ENCODE measurements at regions not wholly inside any gene's neighbourhood (a gene's known extent, or its start where the extent isn't known, plus 50 kb on each side); places are given as distances from the start of the nearest gene placed in this dataset.
"Not testable (repeated sequence)": the region's sequence is repeated elsewhere in the genome, so short reads cannot be mapped to it uniquely, and the experiment has no call there.

- DNase-seq, result no peak
These were observed 136.8 kb downstream of the QRSL1 start for GRCh38 chr6:106766201-106766600.

DNA sequence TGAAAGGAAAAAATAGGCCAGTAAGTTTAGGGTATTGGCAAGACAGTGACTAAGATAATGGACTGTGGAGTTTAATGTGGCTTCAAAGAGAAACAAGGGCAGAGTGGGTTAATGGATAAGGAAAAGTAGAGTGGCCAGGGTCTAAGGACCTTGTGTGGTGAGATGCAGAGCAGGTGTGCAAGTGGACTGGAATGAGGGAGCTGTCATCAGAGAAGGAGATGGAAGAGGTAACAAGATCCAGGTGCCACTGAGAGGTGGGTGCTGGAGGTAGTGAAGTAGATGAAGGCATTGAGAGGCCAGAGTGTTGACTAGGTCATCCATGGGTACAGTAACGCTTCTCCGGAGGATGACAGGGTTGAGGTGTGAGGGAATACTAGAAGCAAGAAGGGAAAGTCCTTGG is 136.1 kb downstream of the QRSL1 start:
- DNase-seq, result no peak

- DNase-seq, result no peak
These were observed 135.1 kb downstream of the QRSL1 start for GRCh38 chr6:106764353-106764980.

DNA sequence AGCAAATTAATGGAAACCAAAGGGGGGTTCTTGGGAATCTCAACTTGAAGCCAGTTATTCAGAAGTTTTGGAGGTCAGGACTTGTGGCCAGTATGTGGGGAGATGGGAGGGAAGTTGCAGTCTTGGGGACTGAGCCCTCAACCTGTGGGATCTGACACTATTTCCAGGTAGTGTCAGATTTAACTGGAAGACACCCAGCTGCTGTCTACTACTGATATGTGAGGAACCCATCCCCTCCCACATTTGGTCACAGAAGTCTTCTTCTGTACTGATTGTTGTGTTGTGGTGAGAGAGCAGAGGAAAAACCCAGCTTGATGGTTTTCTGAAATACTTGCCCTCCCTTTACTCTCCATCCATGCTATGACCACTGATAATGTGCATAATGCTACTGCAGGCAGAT is 134.0 kb downstream of the QRSL1 start:
- DNase-seq, result no peak

DNA sequence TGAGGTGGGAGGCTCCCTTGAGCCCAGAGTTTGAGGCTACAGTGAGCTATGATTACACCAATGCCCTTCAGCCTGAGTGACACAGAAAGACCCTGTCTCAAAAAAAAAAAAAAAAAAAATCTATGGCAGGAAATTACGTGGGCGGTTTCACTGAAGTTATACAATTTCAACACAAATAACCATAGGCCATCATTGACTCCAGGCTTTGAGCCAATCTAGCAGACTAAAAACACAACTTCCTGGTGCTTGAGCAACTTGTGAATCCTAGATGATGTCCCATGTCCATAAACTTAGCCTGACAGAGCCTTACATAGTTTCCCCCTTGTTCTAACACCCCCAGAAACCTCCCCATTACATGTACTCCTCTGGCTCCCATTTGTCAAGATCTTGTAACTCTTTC is 131.8 kb downstream of the QRSL1 start:
- DNase-seq, result no peak

GRCh38 chr6:106759112-106759511 is 129.7 kb downstream of the QRSL1 start:
- no peak for DNase-seq

DNA sequence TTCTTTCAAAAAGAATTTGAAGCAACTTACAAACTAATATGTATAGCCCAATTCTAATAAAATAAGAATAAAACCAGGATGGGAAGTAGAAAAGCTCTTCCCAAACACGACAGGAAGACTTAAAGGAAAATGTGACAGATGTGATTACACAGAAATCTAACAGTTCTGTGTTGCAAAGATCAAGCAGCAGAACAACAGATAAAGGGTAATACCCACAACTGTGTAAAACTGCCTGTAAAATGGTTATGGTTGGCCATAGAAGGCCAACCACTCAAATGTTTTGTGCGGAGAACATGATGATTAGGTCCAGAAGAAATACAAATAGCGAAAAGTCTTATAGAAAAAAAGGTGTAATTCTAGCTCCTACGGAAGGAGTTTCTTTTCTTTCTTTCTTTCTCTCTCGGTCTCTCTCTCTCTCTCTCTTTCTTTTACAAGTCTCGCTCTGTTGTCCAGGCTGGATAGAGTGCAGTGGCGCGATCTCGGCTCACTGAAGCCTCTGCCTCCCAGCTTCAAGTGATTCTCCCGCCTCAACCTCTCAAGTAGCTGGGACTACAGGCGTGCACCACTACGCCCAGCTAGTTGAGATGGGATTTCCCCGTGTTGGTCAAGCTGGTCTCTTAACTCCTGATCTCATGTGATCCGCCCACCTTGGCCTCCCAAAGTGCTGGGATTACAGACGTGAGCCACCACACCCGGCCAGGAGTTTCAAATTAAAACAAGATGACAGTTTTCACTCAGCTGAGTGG is 128.5 kb downstream of the QRSL1 start:
- DNase-seq, result no peak

DNA sequence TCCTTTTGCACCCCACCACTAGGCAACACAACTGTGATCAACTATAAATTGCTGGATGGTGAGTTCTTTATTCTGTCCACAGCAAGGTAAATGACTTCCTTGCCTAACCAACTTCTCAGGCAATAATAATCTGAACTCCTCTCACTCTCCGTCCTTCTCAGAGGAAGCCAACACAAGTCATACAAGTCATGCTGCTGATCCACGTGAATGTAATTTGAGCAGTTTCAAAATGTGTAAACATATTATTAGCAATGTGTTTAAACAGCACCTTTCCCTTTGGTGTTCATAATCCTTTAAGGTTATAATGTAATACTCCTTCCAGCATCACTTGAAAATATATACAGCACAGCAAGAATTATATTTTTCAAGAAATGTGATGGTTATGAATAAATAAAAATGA is 127.9 kb downstream of the QRSL1 start:
- peak; percentile 73 for DNase-seq

DNA sequence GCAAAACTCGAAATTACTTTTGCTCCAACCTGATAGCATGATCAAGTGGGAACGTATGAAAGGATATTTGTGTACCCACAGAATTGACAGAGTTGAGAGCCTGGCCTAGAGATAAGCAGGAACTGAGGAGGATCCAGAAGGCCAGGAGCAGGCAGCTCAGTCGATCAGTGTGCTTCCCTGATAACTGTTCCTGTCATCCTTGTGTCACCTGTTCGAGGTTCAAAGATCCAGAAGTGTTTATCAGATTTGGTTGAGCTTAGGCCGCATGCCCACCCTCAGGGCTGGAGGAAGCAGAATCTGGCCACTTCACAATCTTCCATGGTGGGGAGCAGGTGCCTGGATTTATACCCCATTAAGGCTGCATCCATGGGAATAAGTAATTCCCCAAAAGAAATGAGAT is 124.8 kb downstream of the QRSL1 start:
- no peak for DNase-seq

GRCh38 chr6:106752641-106753040 is 123.3 kb downstream of the QRSL1 start:
- no peak for DNase-seq

GRCh38 chr6:106751501-106752252 is 122.3 kb downstream of the QRSL1 start:
- DNase-seq, result peak; percentile 86

DNA sequence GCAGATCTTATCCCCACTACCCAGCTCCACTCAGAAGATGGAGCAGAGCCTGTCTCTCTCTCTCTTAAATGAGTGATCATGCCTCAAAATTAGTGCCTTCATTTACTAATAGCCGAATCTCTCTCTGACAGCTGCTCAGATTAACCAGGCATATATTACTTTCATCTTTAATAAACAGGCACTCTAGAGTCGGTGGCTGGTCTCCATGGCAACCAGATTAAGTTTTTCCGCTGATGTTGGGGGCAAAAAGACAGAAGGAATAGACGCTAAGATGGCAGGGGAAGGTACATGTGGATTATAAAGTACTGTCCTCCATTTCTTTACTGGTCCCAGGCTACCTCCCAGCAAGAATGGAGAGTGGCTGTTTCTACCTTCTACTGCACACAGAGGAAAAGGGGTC is 121.6 kb downstream of the QRSL1 start:
- peak; percentile 58 for DNase-seq

DNA sequence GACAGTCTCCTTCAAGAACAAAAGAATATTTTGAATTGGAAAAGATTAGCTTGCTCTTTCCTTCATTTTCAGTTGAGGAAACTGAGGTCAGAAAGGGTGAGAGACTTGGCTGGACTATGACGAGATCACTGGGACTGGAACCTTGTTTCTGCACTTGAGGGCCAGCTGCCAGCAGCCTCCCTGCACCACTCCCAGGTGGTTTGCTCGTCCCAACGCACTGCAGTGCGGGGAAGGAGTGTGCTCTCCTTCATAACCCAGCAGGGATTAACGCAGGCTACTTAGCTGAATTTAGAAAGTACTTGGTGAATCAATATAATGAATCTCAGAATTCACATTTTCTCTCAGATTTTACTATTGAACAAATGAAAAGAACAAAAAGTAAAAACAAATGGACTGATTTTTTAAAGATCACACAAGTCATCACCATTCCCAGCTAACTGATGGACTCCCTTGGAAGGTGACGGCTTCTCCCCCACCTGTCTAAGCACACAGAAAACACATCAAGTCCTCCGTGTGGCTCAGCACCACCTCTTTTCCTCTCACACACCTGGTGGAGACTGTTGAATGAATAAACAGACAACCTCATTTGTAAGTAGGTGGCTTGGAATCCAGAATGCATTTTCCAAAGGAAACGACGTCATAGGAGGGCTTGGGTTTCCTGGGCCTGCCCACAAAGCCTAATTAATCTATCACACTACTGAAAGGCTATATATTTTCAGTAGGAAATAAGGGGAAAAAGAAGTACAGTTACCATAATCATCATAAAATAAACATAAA is 121.0 kb downstream of the QRSL1 start:
- DNase-seq, result peak; percentile 94

GRCh38 chr6:106749609-106750008 is 120.2 kb downstream of the QRSL1 start:
- peak; percentile 60 for DNase-seq

DNA sequence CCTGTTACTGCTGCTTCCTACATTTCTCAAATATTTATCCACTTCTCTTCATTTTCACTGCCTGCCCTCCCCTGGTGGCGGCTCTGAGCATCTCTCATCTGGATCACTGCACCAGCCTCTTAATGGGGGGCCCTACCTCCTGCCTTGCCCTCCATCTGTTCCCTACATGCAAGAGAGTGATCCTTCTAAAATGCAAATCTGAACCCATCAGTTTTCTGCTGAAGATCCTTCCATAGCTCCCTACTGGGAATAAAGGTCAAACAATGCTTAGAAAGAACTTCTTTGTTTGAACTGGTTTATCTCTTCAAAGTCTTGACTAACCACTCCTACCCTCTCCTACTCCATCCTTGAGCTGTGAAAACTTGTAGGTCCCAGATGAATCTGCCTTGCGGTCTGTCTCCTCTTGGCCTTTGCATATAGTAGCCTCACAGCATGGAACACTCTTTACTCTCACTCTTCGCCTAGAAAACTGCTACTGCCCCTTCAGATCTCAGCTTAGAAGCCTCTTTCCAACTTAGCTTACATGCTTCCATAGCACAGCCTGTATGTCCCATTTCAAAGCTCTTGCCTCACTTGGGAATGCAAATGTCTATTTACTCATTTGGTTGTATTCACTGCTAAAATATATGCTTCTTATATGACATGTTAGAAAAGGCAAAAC is 119.3 kb downstream of the QRSL1 start:
- peak; percentile 45 for DNase-seq

DNA sequence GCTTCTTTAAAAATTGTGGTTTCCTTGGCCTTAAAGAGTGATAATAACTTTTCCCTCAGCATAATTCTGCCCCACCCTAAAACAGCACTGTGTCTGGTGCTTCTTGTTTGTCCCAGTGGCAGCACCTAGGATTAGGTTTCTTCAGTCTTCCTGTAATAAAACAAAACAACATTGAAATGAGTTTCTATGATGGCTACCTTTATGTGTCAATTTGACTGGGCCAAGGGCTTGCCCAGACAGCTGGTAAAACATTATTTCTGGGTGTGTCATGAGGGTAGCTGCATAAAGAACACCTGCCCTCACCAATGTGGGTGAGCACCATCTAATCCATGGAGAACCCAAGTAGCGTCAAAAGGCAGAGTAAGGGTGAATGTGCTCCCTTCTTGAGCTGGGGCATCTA is 117.8 kb downstream of the QRSL1 start:
- DNase-seq, result peak; percentile 81

DNA sequence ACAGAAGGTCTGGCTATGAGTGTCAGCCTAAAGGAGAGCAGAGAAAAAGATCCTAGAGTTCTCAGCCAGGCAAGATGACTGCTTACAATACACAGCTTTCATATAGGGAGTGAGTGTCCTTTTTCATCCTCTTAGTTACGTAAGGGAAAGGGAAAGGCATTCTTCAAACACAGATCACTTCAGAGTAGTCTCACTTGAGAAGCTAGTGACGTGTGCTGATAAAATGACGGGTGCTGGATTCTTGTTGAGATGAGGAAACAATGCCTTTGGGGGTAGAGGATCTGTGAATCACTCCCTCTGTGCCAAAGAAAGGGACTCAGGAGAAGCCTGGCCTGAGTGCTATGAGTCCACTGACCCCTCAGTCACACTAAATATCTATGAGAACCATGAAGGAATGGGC is 117.3 kb downstream of the QRSL1 start:
- peak; percentile 42 for DNase-seq

DNA sequence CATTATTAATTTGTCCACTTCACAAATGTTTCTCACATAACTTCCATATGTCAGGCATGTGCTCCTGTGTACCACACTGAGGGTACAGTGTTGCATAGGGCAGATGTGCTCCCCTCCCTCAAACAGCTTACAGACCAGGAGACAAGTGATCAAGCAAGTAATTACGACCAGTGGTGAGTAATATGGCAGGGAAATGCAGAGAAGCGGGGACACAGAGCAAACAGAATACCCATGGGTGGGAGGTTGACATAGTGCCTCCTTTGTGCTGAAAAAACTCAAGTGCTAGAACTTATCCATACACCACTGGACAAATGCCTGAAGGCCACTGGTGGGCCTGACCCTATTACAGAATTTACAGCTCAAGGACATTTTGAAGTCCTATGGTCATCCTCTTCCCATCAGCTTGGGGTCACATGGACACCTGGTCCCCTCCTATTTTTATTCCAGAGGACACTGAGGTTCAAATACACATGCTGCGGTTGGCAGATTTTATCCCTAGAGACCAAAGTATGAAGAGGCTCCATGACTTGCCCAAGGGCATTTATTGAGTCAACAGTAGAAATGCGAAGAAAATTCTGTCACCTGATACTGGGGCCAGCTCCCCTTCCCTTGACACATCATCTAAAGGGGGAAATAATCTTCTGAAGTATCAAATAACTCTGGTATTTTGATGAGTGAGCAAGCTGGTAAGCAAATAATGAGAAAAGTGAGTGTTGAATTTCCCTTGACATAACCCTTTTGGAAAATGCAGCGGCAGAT is 116.6 kb downstream of the QRSL1 start:
- DNase-seq, result peak; percentile 79

GRCh38 chr6:106745197-106745770 is 115.9 kb downstream of the QRSL1 start:
- DNase-seq, result peak; percentile 66

DNA sequence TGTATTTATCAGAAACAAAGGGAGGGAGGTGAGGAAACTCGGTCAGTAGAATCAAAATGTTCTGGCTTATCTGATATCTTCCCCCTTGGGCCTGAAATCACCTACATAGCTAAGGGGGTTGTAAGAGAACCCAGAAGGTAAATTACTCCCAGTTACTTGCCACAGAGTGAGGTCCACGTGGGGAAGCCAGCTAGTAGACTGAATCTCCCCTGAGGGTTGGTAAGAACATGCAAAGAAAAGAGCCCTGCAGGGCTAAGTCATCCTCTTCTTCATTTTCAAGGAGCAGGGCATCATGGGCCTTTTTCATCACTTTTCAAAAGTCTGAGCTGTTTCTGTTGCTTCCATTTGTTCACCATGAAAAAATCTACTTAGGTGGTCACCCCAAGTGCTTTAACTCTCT is 115.4 kb downstream of the QRSL1 start:
- DNase-seq, result no peak

DNA sequence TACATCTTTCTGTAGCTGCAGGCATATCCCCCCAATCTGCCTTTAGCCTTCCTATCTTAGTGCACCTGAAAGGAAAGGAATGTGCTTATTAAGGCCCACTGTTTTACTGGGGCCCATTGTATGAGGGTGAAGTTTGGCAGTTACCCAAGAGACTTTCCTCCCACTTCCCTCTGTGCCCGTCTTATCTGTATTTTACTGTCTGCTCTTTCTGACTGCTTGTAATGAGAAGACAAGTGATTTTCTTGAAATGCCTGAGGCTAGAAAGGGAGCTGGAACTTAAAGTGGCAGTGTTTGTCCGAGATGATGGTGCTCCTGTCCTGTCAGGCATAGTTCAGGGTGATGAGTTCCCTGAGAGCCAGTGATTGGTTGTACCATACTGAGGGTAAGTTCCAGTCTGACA is 114.7 kb downstream of the QRSL1 start:
- not testable (repeated sequence) for DNase-seq

DNA sequence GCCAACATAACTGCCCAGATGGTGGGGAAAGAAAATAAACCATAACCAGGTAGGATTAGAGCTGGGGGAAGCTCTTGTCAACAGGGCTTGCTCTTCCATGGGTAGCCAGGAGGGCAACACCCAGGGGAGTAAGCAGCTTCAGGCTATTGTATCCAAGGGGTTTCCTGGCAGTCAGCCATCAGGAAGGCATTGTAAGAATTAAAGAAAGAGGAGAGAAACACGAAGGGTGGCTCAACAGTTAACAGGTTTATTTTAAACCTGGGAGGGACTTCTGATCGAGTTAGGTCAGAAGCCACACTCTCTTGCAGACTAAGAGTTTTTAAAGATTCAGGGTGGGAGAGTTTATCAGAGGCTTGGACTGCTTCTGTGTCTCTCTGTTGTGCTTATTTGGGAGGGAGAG is 114.2 kb downstream of the QRSL1 start:
- DNase-seq, result peak; percentile 61
